Left lobe of liver (tissue), 2 donors: ENCODE measurements at regions not wholly inside any gene's neighbourhood (a gene's known extent, or its start where the extent isn't known, plus 50 kb on each side); places are given as distances from the start of the nearest gene placed in this dataset.

Experiments
- ATAC-seq: fragments of 200-7000 bp; cut with Tn5 transposase; one replicate; pipeline ENCODE4 v1.9.1; 2020; ENCODE audit warnings: mild to moderate bottlenecking, moderate library complexity
- DNase-seq: peaks from one replicate; pipeline ENCODE4 v3.0.0-alpha.2; 2020; ENCODE audit warnings: low spot score
- donor health status: DM: no; HTN: no; CAD: no; lungs with moderate emphysema.
- donor health status: DM: no; HTN: yes; CAD: no.

DNA sequence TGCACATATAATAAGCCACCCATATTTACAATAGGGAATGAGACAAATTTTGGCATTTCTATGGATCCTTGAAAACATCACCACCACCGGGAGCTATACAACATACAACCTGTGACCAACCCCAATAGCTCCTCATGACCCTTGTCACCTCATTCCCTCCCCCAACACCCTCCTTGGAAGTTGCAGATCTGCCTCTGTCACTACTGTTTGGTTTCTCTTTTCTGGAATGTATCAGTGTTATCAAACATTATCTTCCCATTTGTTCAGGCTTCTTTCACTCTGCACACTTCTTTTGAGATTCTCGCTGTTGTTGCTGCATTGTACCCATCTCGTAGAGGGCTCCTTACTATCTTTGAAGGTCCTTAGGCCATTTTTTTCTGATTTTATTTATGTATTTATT, 75.6 kb downstream of the ZNF280B start:
- DNase-seq (no peak), ATAC-seq (no peak)

GRCh38 chr22:22433770-22434169, 74.8 kb downstream of the ZNF280B start:
- DNase-seq (no peak), ATAC-seq (no peak)
